ENCODE measurements at regions not wholly inside any gene's neighbourhood (a gene's known extent, or its start where the extent isn't known, plus 50 kb on each side); places are given as distances from the start of the nearest gene placed in this dataset.

- TF ChIP-seq, protein P1, sequence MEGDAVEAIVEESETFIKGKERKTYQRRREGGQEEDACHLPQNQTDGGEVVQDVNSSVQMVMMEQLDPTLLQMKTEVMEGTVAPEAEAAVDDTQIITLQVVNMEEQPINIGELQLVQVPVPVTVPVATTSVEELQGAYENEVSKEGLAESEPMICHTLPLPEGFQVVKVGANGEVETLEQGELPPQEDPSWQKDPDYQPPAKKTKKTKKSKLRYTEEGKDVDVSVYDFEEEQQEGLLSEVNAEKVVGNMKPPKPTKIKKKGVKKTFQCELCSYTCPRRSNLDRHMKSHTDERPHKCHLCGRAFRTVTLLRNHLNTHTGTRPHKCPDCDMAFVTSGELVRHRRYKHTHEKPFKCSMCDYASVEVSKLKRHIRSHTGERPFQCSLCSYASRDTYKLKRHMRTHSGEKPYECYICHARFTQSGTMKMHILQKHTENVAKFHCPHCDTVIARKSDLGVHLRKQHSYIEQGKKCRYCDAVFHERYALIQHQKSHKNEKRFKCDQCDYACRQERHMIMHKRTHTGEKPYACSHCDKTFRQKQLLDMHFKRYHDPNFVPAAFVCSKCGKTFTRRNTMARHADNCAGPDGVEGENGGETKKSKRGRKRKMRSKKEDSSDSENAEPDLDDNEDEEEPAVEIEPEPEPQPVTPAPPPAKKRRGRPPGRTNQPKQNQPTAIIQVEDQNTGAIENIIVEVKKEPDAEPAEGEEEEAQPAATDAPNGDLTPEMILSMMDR (IDR thresholded peaks at IDR 0.05; ENCODE audit: low read depth, low read length), result no peak
- DNase-seq (ENCODE audit: low read depth in 2 of 2), result no peak
- H3K4me3 ChIP-seq (replicated peaks in 1 of 2; ENCODE audit: low read depth in 2 of 2, low read length in 2 of 2), result no peak overlapping the region
Observed at GRCh38 chr17:79290726-79291125, 216.1 kb downstream of the ENGASE start.

- no peak for DNase-seq (ENCODE audit: low read depth in 2 of 2)
- H3K4me3 ChIP-seq (replicated peaks in 1 of 2; ENCODE audit: low read depth in 2 of 2, low read length in 2 of 2), result no peak overlapping the region
- TF ChIP-seq, protein P1 (IDR thresholded peaks at IDR 0.05; ENCODE audit: low read depth, low read length), result no peak
Observed at GRCh38 chr17:79288950-79289349, 214.3 kb downstream of the ENGASE start.

- no peak overlapping the region for H3K4me3 ChIP-seq (replicated peaks in 1 of 2; ENCODE audit: low read depth in 2 of 2, low read length in 2 of 2)
- DNase-seq (ENCODE audit: low read depth in 2 of 2), result no peak
- TF ChIP-seq, protein P1 (IDR thresholded peaks at IDR 0.05; ENCODE audit: low read depth, low read length), result no peak
Observed at GRCh38 chr17:79286440-79286839, 211.8 kb downstream of the ENGASE start.

- no peak for DNase-seq (ENCODE audit: low read depth in 2 of 2)
- TF ChIP-seq, protein P1 (IDR thresholded peaks at IDR 0.05; ENCODE audit: low read depth, low read length), result no peak
- H3K4me3 ChIP-seq (replicated peaks in 1 of 2; ENCODE audit: low read depth in 2 of 2, low read length in 2 of 2), result no peak overlapping the region
Observed at GRCh38 chr17:79285973-79286372, 211.3 kb downstream of the ENGASE start.

GRCh38 chr17:79282294-79282693, 207.7 kb downstream of the ENGASE start:
- TF ChIP-seq, protein P1 (IDR thresholded peaks at IDR 0.05; ENCODE audit: low read depth, low read length), result no peak
- no peak overlapping the region for H3K4me3 ChIP-seq (replicated peaks in 1 of 2; ENCODE audit: low read depth in 2 of 2, low read length in 2 of 2)
- no peak for DNase-seq (ENCODE audit: low read depth in 2 of 2)

GRCh38 chr17:79281803-79282202, 207.2 kb downstream of the ENGASE start:
- DNase-seq (ENCODE audit: low read depth in 2 of 2), result no peak
- TF ChIP-seq, protein P1 (IDR thresholded peaks at IDR 0.05; ENCODE audit: low read depth, low read length), result no peak
- H3K4me3 ChIP-seq (replicated peaks in 1 of 2; ENCODE audit: low read depth in 2 of 2, low read length in 2 of 2), result no peak overlapping the region

DNA sequence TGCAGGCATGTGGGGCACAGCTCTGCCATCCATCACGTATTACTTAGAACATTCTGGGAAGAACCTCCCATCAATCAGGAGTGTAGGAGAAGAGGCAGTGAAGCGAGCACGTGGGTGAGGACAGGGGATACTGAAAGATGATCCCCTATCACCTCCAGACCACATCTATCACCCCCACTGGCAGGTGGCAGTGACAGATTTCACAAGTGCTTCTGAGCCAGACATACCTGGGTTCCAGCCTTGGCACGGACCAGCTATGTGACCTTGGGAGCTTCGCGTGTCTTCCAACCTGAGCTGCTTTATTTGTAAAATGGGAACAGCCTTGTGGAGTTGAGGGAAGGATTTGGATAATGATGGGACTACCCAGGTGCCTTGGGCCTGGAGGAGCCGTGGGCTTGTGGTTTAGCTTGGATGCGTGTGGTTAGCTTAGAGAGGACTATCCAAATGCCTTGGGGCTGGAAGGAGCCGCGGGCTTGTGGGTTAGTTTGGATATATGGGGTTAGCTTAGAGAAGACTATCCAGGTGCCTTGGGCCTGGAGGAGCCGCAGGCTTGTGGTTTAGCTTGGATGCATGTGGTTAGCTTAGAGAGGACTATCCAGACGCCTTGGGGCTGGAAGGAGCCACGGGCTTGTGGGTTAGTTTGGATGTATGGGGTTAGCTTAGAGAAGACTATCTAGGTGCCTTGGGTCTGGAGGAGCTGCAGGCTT, 206.4 kb downstream of the ENGASE start:
- TF ChIP-seq, protein P1 (IDR thresholded peaks at IDR 0.05; ENCODE audit: low read depth, low read length), result no peak
- H3K4me3 ChIP-seq (replicated peaks in 1 of 2; ENCODE audit: low read depth in 2 of 2, low read length in 2 of 2), result no peak overlapping the region
- DNase-seq (ENCODE audit: low read depth in 2 of 2), result no peak

All from cardiac fibroblast (primary cell).